GM10248 (cell line): ENCODE measurements at regions not wholly inside any gene's neighbourhood (a gene's known extent, or its start where the extent isn't known, plus 50 kb on each side); places are given as distances from the start of the nearest gene placed in this dataset.

Source experiments
- CTCF ChIA-PET: fragments of 300-600 bp; sonication (Branson Sonifier 250); formaldehyde crosslinking; extraction: SDS; loops from one replicate; lab custom pipeline; 2021; ENCODE audit warnings: antibody characterized with exemption; lab: Yijun Ruan, JAX
- POLR2A ChIA-PET: fragments of 350-650 bp; sonication (Branson Sonifier 250); formaldehyde crosslinking; extraction: SDS; loops from one replicate; lab custom pipeline; 2020; ENCODE audit warnings: antibody characterized with exemption; lab: Yijun Ruan, JAX
- DNase-seq: peaks from one replicate; pipeline ENCODE4 v3.0.0; 2012; ENCODE audit errors: extremely low spot score
- TF ChIP-seq, protein P1 (sequence below): IDR thresholded peaks from 2 replicates; pipeline ENCODE4 v1.5.1; 2012; ENCODE audit warnings: mild to moderate bottlenecking, low read depth; ENCODE audit errors: extremely low read depth, missing control alignments, control extremely low read depth

DNA sequence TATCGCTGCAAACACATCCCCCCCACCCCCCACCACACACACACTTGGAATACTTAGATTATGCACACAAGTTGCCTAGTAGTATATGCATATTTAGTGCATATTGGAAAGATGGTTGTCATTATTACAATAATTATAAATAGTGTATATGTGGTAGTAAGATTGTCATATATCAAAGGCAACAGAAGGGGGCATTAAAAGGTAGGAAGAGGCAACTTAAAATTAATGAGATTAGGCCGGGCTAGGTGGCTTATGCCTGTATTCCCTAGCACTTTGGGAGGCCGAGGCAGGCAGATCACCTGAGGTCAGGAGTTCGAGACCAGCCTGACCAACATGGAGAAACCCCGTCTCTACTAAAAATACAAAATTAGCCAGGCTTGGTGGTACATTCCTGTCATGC is 52.1 kb downstream of the GSC start:
- CTCF ChIA-PET, result no interaction called here
- TF ChIP-seq, protein P1, sequence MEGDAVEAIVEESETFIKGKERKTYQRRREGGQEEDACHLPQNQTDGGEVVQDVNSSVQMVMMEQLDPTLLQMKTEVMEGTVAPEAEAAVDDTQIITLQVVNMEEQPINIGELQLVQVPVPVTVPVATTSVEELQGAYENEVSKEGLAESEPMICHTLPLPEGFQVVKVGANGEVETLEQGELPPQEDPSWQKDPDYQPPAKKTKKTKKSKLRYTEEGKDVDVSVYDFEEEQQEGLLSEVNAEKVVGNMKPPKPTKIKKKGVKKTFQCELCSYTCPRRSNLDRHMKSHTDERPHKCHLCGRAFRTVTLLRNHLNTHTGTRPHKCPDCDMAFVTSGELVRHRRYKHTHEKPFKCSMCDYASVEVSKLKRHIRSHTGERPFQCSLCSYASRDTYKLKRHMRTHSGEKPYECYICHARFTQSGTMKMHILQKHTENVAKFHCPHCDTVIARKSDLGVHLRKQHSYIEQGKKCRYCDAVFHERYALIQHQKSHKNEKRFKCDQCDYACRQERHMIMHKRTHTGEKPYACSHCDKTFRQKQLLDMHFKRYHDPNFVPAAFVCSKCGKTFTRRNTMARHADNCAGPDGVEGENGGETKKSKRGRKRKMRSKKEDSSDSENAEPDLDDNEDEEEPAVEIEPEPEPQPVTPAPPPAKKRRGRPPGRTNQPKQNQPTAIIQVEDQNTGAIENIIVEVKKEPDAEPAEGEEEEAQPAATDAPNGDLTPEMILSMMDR, result no peak
- no peak for DNase-seq
- POLR2A ChIA-PET, result no interaction called here

DNA sequence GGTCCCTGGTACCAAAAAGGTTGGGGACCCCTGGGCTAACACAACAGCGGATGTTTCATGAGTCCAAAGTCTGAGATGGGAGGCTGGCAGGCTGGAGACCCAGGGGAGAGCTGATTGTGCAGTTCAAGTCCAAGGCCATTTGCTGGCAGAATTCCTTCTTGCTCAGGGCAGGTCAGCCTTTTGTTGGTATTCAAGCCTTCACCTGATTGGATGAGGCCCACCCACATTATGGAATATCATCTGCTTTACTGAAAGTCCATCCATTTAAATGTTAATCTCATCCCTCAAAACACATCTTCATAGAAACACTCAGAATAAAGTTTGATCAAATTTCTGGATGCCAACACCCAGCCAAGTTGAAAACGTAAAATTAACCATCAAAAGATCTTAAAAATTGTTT is 52.9 kb downstream of the GSC start:
- ChIA-PET CTCF (no interaction called here), POLR2A (no interaction called here)
- TF ChIP-seq, protein P1, result no peak

GRCh38 chr14:94713115-94713514 is 56.8 kb downstream of the GSC start:
- no peak for DNase-seq
- ChIA-PET CTCF (no interaction called here), POLR2A (no interaction called here)
- TF ChIP-seq, protein P1, result no peak

More for the DNA sequence above, 52.9 kb downstream of the GSC start:
- DNase-seq, result no peak

DNA sequence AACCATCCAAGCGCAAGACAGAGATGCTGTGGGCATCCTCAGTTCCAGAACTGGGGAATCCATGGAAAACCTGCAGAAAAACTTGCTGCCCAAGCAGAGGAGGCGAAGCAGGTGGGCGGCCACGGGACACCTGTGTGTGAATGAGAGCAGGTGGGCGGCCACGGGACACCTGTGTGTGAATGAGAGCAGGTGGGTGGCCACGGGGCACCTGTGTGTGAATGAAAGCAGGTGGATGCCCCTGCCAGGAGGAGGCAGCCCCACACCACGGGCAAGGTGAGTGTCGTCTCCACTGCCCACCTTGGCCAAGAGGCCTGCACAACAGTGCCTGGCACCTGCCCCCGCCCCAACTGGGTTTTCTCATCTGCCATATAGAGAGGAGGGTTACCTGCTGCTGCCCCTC is 59.2 kb downstream of the GSC start:
- ChIA-PET CTCF (no interaction called here), POLR2A (no interaction called here)
- DNase-seq, result no peak
- TF ChIP-seq, protein P1, result no peak

DNA sequence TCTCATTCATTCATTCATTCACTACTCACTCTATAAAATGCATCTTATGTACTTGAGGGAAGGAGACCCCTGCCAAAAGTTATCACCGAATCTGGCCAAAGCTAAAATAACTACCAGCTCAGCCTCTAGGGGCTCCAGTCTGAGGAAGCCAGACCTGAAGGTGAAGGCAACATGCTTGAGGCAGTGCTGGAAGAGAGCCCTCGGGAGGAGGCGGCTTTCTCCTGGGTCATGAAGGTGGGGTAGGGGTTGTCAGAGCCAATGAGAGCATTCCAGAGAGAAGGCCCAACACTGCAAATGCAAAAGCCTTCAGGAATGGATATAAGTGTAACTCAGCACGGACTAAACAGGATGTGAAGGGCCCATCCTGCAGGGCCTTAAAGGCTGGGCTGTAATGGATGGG is 62.4 kb downstream of the GSC start:
- CTCF ChIA-PET, result no interaction called here
- TF ChIP-seq, protein P1, result no peak
- POLR2A ChIA-PET, result no interaction called here
- DNase-seq, result no peak

GRCh38 chr14:94706133-94706532 is 63.8 kb downstream of the GSC start:
- TF ChIP-seq, protein P1, result no peak
- CTCF ChIA-PET, result interaction anchor here (1.2 kb wide), 1 partner anchor 16 kb away, joined by 3 read pairs; no protein-coding TSS in a partner anchor
- POLR2A ChIA-PET, result no interaction called here

GRCh38 chr14:94702629-94703028 is 67.3 kb downstream of the GSC start:
- TF ChIP-seq, protein P1, result no peak
- POLR2A ChIA-PET, result no interaction called here

More at GRCh38 chr14:94706133-94706532, 63.8 kb downstream of the GSC start:
- DNase-seq, result no peak

More at GRCh38 chr14:94702629-94703028, 67.3 kb downstream of the GSC start:
- CTCF ChIA-PET, result interaction anchor here (2.1 kb wide), 1 partner anchor 12 kb away, joined by 9 read pairs; no protein-coding TSS in a partner anchor
- DNase-seq, result no peak
